Liver (tissue), 8 donors: ENCODE measurements at regions not wholly inside any gene's neighbourhood (a gene's known extent, or its start where the extent isn't known, plus 50 kb on each side); places are given as distances from the start of the nearest gene placed in this dataset.

Source experiments
- DNase-seq: peaks from one replicate; pipeline ENCODE4 v3.0.0-alpha.2; 2017; ENCODE audit warnings: low spot score
- H3K27ac ChIP-seq, 2 donors: one replicate each; pipeline ENCODE4 v1.7.0; 2013; ENCODE audit warnings: inconsistent platforms in 2 of 2, low read length in 2 of 2, control low read depth in 1 of 2, low read depth in 1 of 2, mild to moderate bottlenecking in 1 of 2
- H3K27me3 ChIP-seq, 4 donors: one replicate each; pipeline versions ENCODE4 v1.6.1 to v1.7.0; 2013; ENCODE audit warnings: low read length in 3 of 4, inconsistent platforms in 1 of 4, mild to moderate bottlenecking in 1 of 4, moderate library complexity in 1 of 4; ENCODE audit not compliant: control insufficient read depth in 4 of 4, insufficient read depth in 4 of 4
- H3K36me3 ChIP-seq, 4 donors: one replicate each; pipeline versions ENCODE4 v1.6.1 to v1.7.0; 2013; ENCODE audit warnings: low read length in 3 of 4, mild to moderate bottlenecking in 3 of 4, low read depth in 1 of 4, moderate library complexity in 1 of 4; ENCODE audit not compliant: control insufficient read depth in 4 of 4, insufficient read depth in 3 of 4
- H3K4me1 ChIP-seq, 4 donors: one replicate each; pipeline versions ENCODE4 v1.6.1 to v1.7.0; 2013; ENCODE audit warnings: low read length in 3 of 4, mild to moderate bottlenecking in 3 of 4, moderate library complexity in 1 of 4; ENCODE audit not compliant: control insufficient read depth in 4 of 4, insufficient read depth in 4 of 4
- H3K4me3 ChIP-seq, 3 donors: one replicate each; pipeline versions ENCODE4 v1.6.1 to v1.7.0; 2013; ENCODE audit warnings: low read length in 3 of 3, control low read depth in 1 of 3, low read depth in 1 of 3, mild to moderate bottlenecking in 1 of 3
- H3K9ac ChIP-seq, 2 donors: one replicate each; pipeline ENCODE4 v1.7.0; 2013; ENCODE audit warnings: low read length in 2 of 2, mild to moderate bottlenecking in 2 of 2, moderate library complexity in 2 of 2, control low read depth in 1 of 2, low read depth in 1 of 2
- H3K9me3 ChIP-seq, 4 donors: one replicate each; pipeline versions ENCODE4 v1.6.1 to v1.7.0; 2013; ENCODE audit warnings: low read length in 3 of 4; ENCODE audit not compliant: control insufficient read depth in 4 of 4
- ATF3 ChIP-seq: IDR thresholded peaks from 2 replicates; pipeline ENCODE4 v1.6.1; 2016; ENCODE audit warnings: antibody characterized with exemption
- EGR1 ChIP-seq, 2 donors: IDR thresholded peaks; 2 replicates each; pipeline ENCODE4 v1.6.1; 2016 to 2018; ENCODE audit warnings: antibody characterized with exemption in 2 of 2, low read depth in 2 of 2
- FOXA1 ChIP-seq: IDR thresholded peaks from 2 replicates; pipeline ENCODE4 v1.6.1; 2016; ENCODE audit warnings: antibody characterized with exemption
- FOXA2 ChIP-seq: IDR thresholded peaks from 2 replicates; pipeline ENCODE4 v1.6.1; 2016; ENCODE audit warnings: antibody characterized with exemption
- GABPA ChIP-seq, 2 donors: IDR thresholded peaks in 1 of 2; conservative IDR thresholded peaks in 1 of 2; 2 replicates each; pipeline ENCODE4 v1.6.1; 2016; ENCODE audit warnings: antibody characterized with exemption in 2 of 2, mild to moderate bottlenecking in 1 of 2, moderate library complexity in 1 of 2
- HNF4A ChIP-seq, 2 donors: conservative IDR thresholded peaks; 2 replicates each; pipeline ENCODE4 v1.6.1; 2016; ENCODE audit warnings: antibody characterized with exemption in 2 of 2, mild to moderate bottlenecking in 2 of 2
- HNF4G ChIP-seq: IDR thresholded peaks from 2 replicates; pipeline ENCODE4 v1.6.1; 2016; ENCODE audit warnings: antibody characterized with exemption
- JUND ChIP-seq, 2 donors: IDR thresholded peaks; 2 replicates each; pipeline ENCODE4 v1.6.1; 2016; ENCODE audit warnings: antibody characterized with exemption in 2 of 2
- MAX ChIP-seq: IDR thresholded peaks from 2 replicates; pipeline ENCODE4 v1.6.1; 2016; ENCODE audit warnings: antibody characterized with exemption
- NR2F2 ChIP-seq: IDR thresholded peaks from 2 replicates; pipeline ENCODE4 v1.6.1; 2016; ENCODE audit warnings: antibody characterized with exemption
- RAD21 ChIP-seq, 2 donors: IDR thresholded peaks; 2 replicates each; pipeline ENCODE4 v1.6.1; 2016; ENCODE audit warnings: antibody characterized with exemption in 2 of 2, mild to moderate bottlenecking in 2 of 2
- REST ChIP-seq: IDR thresholded peaks from 2 replicates; pipeline ENCODE4 v1.6.1; 2016; ENCODE audit warnings: antibody characterized with exemption, mild to moderate bottlenecking
- RXRA ChIP-seq, 2 donors: IDR thresholded peaks; 2 replicates each; pipeline ENCODE4 v1.6.1; 2017 to 2018; ENCODE audit warnings: antibody characterized with exemption in 2 of 2, mild to moderate bottlenecking in 1 of 2
- SP1 ChIP-seq: IDR thresholded peaks from 2 replicates; pipeline ENCODE4 v1.6.1; 2018; ENCODE audit warnings: antibody characterized with exemption, mild to moderate bottlenecking
- TAF1 ChIP-seq: conservative IDR thresholded peaks from 2 replicates; pipeline ENCODE4 v1.6.1; 2016; ENCODE audit warnings: antibody characterized with exemption, mild to moderate bottlenecking
- YY1 ChIP-seq: IDR thresholded peaks from 2 replicates; pipeline ENCODE4 v1.6.1; 2016; ENCODE audit warnings: antibody characterized with exemption, mild to moderate bottlenecking
- WGBS: extraction: QIAGEN DNeasy Blood & Tissue Kit; methylation state at CpG from one replicate; pipeline ENCODE4 v1.1.7; 2013; 5-methylcytosine and 5-hydroxymethylcytosine counted together
- TF ChIP-seq, protein P1 (sequence below): IDR thresholded peaks from 2 replicates; pipeline ENCODE4 v1.6.1; 2016; ENCODE audit warnings: antibody characterized with exemption
- TF ChIP-seq, protein P2 (sequence below): fragments of 150-350 bp; IDR thresholded peaks from 2 replicates; pipeline ENCODE4 v1.5.1; 2017; ENCODE audit warnings: improper control_type of control experiment, low read depth, low read length; ENCODE audit not compliant: missing input control
- donor health status: healthy.
- donor health status: healthy.
- donor health status: healthy.
- donor health status: healthy.
- donor health status: healthy.

GRCh38 chr3:193008654-193009053, 91.0 kb upstream of the MB21D2 start (continued):
- TF ChIP-seq HNF4A (conservative IDR thresholded peaks at IDR 0.05) (no peak), GABPA (IDR thresholded peaks at IDR 0.05 in 1 of 2, conservative IDR thresholded peaks at IDR 0.05 in 1 of 2) (no peak), FOXA2 (no peak), ATF3 (no peak), HNF4G (no peak), RAD21 (IDR thresholded peaks at IDR 0.05) (no peak), YY1 (no peak), NR2F2 (no peak)
- TF ChIP-seq, protein P1, sequence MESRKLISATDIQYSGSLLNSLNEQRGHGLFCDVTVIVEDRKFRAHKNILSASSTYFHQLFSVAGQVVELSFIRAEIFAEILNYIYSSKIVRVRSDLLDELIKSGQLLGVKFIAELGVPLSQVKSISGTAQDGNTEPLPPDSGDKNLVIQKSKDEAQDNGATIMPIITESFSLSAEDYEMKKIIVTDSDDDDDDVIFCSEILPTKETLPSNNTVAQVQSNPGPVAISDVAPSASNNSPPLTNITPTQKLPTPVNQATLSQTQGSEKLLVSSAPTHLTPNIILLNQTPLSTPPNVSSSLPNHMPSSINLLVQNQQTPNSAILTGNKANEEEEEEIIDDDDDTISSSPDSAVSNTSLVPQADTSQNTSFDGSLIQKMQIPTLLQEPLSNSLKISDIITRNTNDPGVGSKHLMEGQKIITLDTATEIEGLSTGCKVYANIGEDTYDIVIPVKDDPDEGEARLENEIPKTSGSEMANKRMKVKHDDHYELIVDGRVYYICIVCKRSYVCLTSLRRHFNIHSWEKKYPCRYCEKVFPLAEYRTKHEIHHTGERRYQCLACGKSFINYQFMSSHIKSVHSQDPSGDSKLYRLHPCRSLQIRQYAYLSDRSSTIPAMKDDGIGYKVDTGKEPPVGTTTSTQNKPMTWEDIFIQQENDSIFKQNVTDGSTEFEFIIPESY: no peak

GRCh38 chr3:193010191-193010590, 92.5 kb upstream of the MB21D2 start:
- no peak overlapping the region for H3K4me3 ChIP-seq
- no peak overlapping the region for H3K9ac ChIP-seq
- no peak for TF ChIP-seq TAF1
- TF ChIP-seq FOXA1: no peak
- TF ChIP-seq HNF4A (conservative IDR thresholded peaks at IDR 0.05): no peak
- no peak for TF ChIP-seq ATF3
- no peak for TF ChIP-seq SP1
- TF ChIP-seq, protein P1: no peak
- no peak for TF ChIP-seq RXRA (IDR thresholded peaks at IDR 0.05)
- TF ChIP-seq JUND (IDR thresholded peaks at IDR 0.05): no peak
- no peak for TF ChIP-seq GABPA (IDR thresholded peaks at IDR 0.05 in 1 of 2, conservative IDR thresholded peaks at IDR 0.05 in 1 of 2)
- no peak for TF ChIP-seq FOXA2
- no peak for TF ChIP-seq HNF4G
- TF ChIP-seq, protein P2, sequence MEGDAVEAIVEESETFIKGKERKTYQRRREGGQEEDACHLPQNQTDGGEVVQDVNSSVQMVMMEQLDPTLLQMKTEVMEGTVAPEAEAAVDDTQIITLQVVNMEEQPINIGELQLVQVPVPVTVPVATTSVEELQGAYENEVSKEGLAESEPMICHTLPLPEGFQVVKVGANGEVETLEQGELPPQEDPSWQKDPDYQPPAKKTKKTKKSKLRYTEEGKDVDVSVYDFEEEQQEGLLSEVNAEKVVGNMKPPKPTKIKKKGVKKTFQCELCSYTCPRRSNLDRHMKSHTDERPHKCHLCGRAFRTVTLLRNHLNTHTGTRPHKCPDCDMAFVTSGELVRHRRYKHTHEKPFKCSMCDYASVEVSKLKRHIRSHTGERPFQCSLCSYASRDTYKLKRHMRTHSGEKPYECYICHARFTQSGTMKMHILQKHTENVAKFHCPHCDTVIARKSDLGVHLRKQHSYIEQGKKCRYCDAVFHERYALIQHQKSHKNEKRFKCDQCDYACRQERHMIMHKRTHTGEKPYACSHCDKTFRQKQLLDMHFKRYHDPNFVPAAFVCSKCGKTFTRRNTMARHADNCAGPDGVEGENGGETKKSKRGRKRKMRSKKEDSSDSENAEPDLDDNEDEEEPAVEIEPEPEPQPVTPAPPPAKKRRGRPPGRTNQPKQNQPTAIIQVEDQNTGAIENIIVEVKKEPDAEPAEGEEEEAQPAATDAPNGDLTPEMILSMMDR: no peak
- no peaks in the 10 kb centered on the region for H3K36me3 ChIP-seq
- WGBS: 87% methylated on average over 2 of the region's 2 CpGs
- H3K27me3 ChIP-seq: no peaks in the 10 kb centered on the region
- no peaks in the 10 kb centered on the region for H3K4me1 ChIP-seq
- peaks cover 0 to 4% (median 2%) of the 10 kb centered on the region in 4 donors for H3K9me3 ChIP-seq
- DNase-seq: no peak
- no peak overlapping the region for H3K27ac ChIP-seq

DNA sequence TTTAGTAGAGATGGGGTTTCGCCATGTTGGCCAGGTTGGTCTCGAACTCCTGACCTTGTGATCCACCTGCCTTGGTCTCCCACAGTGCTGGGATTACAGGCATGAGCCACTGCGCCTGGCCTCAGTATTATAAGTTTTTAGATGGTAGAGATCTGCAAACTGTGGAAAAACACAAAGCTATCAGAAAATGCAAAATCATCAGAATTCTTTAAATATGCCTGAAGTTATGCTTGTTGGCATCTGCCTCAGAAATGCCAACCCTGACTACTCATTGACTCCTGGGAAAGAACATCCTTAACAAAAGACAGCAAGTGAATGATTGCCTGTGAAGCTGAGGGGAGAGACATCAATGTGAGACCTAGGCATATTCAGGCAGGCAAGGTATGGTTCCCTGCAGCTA, 94.3 kb upstream of the MB21D2 start:
- no peak overlapping the region for H3K9ac ChIP-seq
- H3K36me3 ChIP-seq: no peaks in the 10 kb centered on the region
- H3K27me3 ChIP-seq: peaks cover 0 to 4% (median 0%) of the 10 kb centered on the region in 4 donors
- 97% methylated on average over 3 of the region's 3 CpGs for WGBS
- no peak for DNase-seq
- H3K4me3 ChIP-seq: no peak overlapping the region
- no peaks in the 10 kb centered on the region for H3K4me1 ChIP-seq
- H3K27ac ChIP-seq: no peak overlapping the region
- peaks cover 0 to 4% (median 2%) of the 10 kb centered on the region in 4 donors for H3K9me3 ChIP-seq
- no peak for TF ChIP-seq REST
- TF ChIP-seq NR2F2: no peak
- TF ChIP-seq YY1: no peak
- no peak for TF ChIP-seq HNF4A (conservative IDR thresholded peaks at IDR 0.05)
- TF ChIP-seq HNF4G: no peak
- TF ChIP-seq, protein P1: no peak
- no peak for TF ChIP-seq MAX
- TF ChIP-seq EGR1 (IDR thresholded peaks at IDR 0.05; ENCODE audit: low read depth in 2 of 2): no peak
- no peak for TF ChIP-seq FOXA2
